DMS153 treated with DMSO at 0.1 percent for 48 hours (cell line): ENCODE measurements at regions not wholly inside any gene's neighbourhood (a gene's known extent, or its start where the extent isn't known, plus 50 kb on each side); places are given as distances from the start of the nearest gene placed in this dataset.

Source experiments
- DNase-seq: peaks from one replicate; lab custom pipeline; 2025; ENCODE audit not compliant: unreplicated experiment; lab: John Stamatoyannopoulos, UW

DNA sequence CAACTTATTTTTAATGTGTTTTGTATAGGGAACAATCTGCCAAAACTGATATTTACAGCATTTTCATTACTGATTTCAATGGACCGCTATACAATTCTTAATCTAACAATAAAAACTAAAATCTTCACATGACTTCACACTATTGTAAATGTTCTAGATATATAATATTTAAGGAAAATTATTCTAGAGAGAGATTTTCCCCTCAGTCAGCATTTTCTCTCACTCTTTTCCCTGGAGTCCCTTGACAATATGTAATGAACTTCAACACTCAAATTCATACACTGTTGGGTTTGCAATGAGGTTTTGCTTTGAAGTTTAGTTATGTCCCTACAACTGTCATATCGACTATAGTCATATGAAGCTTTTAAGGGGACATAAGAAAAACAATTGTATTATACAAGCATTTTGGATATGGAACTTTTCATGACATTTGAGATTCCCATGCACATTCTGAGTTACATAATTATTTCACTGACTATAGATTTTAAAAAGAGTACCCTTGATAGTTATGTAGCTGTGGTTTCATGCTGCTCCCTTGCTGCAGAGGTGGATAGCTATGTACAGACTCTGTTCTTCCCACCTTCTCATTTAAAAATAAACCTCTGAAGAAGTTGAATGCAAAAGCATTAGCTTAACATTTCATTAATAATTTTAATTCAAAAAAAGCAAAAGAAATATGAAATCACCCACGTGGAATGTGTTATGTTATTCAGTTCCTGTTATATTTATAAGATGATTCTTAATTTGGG, 338.5 kb downstream of the AKAIN1 start:
- DNase-seq: no peak

DNA sequence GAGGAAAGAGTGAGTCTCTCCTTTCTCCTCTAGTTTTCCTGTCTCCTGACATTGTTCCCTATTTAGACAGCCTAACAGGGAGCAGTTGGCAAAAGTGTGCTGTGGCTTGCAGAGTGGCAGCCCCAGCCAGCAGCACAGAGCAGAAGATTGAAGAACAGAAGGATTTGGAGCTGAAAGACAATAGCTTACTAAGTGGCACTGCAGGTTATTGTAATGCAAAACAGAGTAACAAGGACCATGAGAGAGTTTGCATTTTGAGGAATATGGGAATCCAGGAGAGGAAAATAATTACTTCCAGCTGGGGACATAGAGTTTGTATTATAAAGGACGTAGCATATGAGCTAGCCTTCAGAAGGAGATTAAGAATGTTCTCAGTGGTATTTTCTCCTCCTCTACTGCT, 342.4 kb downstream of the AKAIN1 start:
- DNase-seq: no peak

DNA sequence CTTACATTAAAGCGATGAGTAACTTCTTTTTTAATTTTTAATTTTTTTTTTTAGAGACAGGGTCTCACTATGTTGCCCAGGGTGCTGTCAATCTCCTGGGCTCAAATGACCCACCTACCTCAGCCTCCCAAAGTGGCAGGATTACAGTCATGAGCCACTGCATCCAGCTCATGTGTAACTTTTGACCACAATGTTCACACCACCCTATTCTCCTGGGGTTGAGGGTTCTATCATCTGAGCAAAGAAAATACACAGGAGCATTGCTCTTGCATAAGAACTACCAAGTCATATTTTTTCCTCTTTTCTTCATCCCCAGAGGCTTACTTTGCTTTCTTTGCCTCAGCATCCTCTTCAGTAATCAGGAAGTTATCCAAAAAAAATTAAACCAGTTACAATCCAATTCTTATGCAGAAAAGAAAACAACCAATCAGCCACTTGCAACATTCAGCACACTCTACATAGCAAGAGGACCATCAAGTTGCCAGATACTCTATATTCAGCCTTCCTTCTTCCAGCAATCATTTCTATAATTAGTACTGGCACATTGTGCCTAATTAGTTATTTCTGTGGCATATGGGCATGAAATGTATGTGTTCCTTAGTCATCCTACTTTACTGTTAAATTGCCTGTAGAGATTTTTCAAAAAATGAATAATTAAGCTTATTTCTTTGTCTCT, 345.6 kb downstream of the AKAIN1 start:
- no peak for DNase-seq

DNA sequence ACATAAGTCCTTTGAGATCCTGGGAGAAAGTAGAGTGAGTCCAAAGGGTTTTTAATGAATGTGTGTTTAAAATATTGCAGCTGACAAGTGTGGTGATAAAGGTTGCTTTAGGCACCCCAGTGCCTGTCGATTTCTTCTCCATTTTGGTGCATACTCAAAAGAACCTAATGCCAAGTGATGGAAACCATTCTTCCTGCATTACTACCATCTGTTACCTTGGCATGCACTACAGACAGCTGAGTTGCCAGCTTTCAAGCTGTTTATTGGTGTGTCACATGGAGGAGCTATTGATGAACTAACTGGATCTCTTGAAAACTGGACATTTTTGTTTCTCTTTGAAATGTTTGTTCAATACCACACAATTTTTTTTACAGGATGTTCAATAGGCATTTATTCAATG, 350.0 kb downstream of the AKAIN1 start:
- DNase-seq: no peak

DNA sequence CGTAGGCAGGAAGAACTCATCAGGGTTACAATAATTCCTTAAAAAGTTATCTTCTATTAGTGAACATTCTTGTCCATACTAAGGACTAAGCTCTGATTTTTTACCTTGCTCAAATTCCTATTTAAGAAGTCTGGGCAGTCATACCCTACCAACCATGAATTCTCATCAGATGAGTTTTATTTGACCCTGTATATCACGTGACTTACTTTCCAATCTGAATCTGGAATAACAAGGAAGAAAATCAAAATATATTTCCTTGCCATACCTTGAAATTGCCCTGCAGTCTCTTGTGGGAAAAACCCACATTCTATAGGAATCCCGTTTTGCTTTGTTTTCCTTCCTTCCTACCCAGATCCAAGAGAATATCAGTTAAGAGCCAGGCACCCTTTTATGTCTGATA, 352.7 kb downstream of the AKAIN1 start:
- no peak for DNase-seq

DNA sequence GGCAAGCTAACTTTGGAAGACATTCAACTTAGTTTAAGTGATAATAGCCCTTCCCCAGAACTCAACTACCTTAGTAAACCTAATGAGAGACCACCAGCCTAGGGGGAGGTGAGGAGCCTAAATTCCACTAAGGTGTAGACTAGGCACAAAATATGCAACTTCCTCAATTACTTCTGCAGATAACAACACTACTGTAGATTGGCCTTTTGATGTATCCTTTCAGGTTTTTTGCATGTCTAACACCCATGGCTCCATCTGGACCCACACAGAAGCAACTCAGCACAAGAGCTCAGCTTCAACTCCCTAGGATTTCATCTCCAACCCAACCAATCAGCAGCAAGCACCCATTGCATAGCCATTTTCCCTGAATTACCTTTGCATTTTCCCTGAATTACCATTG, 353.3 kb downstream of the AKAIN1 start:
- DNase-seq: no peak

DNA sequence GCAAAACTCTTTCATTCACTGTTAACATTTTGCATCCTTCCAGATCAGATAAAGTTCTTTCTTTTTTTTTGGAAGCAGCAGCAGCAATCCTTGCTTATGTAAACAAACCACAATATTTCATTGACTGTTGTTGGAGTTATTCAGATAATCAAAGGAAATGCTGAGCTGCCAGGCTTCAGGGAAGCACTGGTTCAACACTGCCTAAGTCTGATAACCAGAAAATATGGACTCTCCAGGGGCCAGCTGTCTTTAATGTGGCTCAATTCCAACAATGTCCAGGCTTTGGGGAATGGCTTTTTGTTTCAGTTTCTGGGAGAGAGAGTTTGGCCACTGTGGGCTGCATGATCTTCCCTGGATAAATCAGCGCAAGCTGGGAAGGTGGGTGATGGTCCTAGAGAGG, 354.3 kb downstream of the AKAIN1 start:
- no peak for DNase-seq

DNA sequence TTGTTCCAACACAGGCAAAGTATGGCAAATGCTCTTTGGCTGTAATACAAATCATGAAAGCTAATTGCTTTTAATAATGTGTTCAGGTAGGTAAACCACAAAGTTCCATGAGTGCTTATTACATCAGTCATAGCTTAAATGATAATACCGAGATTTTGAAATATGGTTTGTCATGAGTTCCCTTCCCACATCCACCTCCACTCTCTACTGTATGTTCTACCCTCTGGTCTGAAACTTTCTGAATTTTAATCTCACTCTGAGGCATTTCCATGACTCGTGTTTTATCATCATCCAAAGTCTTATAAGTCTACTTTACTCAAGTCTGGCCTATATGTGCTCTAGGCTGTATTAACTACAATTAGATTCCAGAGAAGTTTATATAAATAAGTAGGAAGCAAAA, 354.8 kb downstream of the AKAIN1 start:
- DNase-seq: no peak

DNA sequence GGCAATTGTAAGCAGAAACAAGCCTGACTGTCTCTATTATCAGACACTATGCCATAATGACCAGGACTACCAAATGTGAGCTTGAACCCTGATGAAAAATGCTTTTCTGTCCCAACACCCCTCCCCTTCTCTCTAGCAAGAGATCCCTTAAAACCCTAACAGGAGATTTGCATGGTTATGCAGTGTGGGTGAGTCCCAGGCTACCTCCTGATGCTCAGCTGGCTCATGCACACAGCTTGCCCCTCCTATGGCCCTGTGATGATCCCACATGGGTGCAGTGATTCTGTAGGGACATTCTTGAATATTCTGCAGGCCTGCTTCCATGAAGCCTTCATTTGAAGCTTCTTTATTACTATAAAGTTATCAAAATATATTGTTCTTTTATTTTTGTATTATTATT, 357.4 kb downstream of the AKAIN1 start:
- no peak for DNase-seq

DNA sequence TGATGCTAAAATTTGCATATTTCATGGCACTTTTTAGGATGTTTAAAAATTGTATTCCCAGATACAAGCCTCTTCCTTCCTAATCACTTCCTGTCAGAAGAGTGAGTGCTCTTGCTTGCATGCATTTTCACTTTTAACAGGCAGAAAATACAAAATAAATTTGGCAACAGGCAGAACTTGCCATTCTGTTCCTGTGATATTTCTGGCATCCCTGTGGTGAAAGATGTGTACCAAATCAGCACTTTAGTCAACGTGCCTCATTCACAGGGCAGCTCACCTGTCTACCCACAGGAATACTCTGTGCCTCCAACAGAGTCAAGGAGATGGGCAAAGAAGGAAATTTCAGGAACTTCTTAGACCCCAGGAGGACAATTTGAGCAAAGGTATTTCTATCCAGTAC, 360.9 kb downstream of the AKAIN1 start:
- no peak for DNase-seq

DNA sequence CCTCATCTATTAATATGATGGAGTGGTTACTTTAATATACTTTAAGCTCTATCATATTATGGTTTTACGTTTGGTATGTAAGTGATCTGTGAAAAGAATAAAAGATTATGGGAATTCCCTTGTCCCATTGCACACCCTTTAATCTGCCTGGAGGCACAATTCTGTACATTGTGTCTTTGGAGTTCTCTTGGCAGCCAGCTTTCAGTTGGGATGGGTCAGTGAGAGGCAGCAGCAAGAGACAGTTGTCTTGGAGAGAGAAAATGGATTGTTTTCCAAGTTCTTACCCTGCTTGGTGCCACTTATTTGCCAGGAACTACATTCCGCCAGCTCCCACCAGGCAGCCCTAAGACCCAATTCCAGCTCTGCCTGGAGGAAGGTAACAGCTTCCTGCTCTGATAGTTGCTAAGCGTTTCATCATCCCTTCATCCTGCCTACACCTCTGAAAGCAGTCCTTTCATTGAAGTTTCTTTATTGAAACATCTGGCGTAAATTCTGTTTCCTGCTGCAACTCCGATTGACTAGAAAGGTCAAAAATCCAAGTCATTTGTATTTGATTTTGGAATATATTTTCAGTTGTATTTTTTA, 365.2 kb downstream of the AKAIN1 start:
- no peak for DNase-seq

DNA sequence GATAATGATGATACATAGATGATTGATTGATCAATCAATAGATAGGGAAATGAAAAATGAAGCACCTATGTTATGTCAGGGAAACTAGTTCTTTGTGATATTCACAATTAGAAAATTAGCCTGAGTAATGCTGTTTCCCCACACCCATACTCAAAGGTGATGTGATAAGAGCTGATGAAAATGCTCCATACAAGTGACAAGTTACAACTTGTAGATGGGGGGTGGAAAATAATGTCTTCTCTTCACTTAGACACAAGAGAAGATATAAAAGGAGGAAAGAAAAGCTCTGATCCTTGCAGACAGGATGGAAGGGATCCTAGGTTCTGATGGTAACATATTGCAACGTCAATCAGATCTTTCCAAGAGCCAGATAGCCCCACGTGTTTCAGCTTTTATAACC, 365.9 kb downstream of the AKAIN1 start:
- no peak for DNase-seq

DNA sequence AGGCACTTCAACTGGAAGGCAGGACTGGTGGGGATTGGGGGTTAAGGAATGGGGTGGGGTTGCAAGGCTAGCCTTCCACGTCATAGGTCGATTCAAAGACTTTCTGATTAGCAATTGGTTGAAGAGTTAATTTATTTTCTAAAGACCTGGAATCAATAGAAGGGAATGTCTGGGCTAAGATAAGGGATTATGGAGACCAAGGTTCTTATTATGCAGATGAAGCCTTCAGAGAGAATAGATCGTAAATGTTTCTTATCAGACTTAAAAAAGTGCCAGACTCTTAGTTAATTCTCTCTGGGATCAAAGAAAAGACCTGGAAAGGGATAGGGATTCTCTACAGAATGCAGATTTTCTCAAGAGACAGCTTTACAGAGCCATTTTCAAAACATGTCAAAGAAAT, 368.0 kb upstream of the DLGAP1 start:
- no peak for DNase-seq

DNA sequence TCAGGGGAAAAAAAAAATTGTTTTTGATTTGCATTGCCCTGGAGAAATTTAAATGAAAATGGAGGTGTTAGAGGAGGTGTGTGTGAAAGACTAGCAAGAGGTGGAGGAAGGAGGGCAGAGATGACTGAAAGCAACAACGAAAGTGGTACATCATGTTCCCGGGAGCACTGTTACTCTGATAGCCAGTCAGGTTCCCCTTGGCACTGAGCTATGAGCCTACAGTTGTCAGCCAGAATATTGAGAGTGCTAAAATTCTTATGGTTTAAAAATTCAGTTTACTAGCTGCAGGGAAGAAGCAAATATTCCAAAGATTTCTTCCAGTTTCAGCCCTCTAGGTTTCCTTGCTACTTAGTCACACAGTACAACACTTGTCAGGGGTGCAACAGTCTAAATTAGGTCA, 366.7 kb upstream of the DLGAP1 start:
- no peak for DNase-seq

DNA sequence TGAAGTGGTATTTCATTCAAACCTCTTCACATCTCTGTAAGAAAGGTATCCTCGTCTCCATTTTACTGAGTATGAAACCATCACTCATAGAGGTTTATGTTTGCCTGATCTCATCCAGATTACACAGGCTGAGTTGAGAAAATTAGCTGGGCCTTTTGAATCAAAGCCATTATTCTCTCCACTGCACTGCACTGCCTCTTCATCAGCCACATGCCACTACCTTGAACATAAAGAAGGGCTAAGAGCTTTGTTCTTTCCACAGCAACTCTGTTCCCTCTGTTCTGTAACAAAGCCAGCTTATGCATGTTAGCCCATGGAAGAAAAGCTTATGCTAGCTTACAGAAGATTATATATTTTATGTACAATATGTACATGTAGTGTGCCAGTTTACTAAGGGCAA, 362.6 kb upstream of the DLGAP1 start:
- DNase-seq: no peak

DNA sequence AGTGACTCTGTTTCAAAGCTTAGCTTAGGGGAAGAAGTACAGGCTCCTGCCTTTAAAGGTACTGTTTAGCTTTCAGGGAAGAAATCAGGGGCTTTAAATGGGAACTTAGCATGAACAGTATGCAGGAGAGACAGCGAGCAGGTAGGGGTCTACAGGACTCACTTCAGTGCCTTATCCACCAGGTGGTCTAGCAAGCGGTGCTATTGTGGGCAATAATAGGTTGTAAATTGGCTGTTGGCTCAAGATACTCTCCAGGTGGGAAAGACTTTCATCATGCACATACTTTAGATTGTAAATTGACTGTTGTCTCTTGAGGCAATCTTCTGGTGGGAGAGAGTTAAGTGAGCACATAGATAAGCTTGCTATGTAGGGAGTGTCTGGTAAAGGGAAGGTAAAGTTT, 358.6 kb upstream of the DLGAP1 start:
- no peak for DNase-seq

DNA sequence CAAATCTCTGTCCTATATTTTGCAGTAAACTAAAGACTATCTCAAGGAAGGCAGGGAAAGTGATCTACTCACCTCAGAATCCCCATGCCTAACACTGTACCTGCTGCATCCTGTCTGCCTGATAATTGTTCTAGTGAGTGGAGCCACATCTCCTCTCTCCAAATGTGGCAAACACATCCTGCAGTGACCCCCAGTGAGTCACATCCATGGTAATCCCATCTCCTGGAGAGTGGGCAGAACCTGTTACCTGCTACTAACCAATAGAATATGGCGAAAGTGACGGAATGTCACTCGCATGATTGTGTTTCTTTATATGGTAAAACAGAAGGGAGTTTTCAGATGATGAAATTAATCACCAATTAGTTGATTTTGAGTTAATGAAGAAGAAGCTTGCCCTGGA, 353.8 kb upstream of the DLGAP1 start:
- DNase-seq: no peak

DNA sequence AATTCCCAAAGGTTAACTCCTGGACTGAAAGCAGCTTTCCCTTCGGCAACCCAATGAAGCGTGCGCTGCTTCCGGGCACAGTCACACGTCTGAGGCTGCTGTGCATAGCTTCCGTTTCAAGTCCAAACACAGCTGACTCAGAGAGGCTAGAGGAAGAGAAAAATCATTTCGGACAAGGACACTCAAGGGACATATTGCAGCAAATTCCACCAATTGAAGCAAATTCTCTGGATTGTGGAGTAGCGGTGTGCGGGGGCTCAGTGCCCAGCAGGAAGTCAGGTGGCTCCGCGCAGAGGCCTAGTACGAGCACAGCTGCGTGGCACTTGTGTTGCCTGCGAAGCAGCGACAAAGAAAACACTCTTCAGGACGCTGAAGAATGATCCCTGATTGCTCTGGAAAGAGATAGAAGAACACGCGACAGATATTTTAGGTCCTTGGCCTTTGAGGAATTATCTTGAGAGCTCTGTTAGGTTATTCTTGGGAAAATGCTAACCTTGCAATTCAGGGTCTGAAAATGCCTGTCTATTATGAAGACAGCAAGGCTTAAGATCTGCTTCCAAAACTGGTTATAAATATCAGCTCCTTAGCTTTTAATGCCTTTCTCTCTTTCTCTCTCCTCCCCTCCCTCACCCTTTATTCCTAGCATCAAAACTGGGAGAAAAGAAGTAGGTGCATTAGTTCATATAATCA, 352.6 kb upstream of the DLGAP1 start:
- no peak for DNase-seq

DNA sequence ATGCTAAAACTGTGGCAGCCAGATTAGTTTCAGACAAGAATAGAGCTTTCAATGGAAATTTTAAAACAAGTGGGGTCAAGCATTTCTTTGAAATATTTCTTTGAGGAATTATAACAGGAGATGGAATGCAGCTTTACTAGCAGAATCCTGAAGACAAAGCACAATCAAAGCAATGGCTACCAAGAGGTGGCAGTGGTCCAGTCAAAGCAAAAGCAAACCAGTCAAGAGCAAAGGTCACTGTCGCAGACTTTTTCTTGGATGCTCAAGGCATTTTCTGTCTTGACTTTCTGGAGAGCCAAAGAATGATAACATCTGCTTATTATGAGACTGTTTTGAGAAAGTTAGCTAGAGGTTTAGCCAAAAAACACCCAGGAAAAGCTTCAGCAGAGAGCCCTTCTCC, 351.2 kb upstream of the DLGAP1 start:
- no peak for DNase-seq

DNA sequence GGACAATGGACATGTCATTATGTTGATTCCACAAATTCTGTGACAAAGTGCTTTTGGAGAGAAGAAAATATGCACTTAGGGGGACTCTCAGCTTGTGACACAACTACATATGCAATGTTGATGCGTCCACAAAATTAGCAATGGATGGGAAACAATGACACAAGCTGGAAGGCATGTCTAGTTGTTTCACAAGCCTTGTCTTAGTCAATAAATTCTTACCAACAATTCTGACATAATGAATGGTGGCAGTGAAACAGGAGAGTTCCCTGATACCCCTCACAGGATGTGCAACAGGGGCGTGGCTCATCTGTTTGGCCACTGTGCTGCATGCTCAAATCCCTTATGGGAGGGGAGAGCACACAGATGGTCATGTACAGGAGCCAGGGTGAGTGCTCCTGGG, 347.2 kb upstream of the DLGAP1 start:
- no peak for DNase-seq

DNA sequence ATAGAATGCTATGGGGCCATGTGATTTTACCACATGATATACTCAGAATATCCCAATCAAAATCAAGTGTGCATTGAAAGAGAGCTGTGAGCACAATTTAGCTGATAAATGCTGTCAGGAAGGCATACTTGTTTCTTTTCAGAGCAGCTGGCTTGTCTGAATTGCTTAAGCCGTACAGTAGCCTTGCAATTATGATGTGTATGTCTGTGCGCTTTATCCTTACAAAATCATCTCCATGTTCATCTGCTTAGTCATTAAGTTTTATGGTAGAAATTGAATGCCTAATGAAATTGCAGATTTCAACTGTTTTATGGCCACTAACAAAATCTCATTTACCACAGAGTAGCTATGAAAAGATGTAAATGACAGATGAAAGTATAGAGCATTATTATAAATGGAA, 346.0 kb upstream of the DLGAP1 start:
- DNase-seq: no peak
